NCI-H2029 treated with DMSO at 0.1 percent for 48 hours (cell line): ENCODE measurements at regions not wholly inside any gene's neighbourhood (a gene's known extent, or its start where the extent isn't known, plus 50 kb on each side); places are given as distances from the start of the nearest gene placed in this dataset.

Source experiments
- DNase-seq: peaks from one replicate; lab custom pipeline; 2025; lab: John Stamatoyannopoulos, UW

DNA sequence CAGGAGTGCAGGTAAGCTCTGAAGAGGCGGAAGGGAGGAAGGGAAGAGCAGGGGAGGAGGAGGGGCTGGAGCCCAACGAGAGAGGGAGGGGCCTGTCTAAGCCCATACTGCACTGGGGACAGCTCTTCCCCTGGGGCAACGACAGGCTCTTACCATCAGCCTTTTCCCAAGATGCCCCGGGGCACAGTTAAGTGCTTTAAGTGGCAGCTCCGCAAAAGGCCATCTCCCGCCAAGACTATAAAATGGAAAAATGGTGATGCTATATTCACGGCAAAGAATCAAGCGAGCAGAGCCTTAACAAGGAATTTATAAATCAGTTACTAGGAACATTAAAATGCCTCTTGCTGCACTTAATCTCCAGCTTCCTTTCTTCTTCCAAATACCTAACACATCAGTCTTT, 110.2 kb upstream of the NLRP1 start:
- no peak for DNase-seq

DNA sequence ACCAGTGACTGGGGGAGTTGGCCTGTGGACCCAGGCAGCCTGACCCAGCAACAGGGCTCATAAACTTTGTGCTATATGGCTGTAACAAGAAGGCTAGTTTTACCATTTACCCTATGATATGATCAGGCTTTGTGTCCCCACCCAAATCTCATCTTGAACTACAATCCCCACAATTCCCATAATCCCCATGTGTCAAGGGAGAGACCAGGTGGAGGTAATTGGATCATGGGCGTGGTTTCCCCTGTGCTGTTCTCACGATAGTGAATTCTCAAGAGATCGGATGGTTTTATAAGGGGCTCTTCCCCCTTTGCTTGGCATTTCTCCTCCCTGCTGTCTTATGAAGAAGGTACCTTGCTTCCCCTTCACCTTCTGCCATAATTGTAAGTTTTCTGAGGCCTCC, 111.2 kb upstream of the NLRP1 start:
- DNase-seq: no peak

GRCh38 chr17:5698959-5699358, 114.7 kb upstream of the NLRP1 start:
- no peak for DNase-seq

GRCh38 chr17:5699814-5700213, 115.5 kb upstream of the NLRP1 start:
- DNase-seq: no peak

DNA sequence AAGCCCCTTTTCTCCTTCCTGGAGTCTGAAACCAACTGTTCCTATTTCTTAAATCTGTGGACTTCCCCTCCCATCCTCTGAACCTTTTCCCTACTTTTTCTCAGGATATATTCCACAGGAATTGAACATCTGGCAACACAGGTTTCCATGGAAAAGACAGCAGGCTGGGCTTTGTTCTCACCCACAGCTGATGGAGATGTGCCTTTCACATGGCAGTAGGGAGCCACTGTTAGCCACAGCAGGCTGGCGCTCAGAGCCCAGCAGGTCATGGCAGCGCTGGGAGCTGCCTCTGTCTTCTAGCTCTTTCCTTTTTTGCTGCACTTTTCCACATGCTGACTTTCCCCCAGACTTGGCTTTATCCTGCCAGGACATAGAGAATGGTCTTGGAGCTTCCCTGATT, 116.4 kb upstream of the NLRP1 start:
- no peak for DNase-seq

DNA sequence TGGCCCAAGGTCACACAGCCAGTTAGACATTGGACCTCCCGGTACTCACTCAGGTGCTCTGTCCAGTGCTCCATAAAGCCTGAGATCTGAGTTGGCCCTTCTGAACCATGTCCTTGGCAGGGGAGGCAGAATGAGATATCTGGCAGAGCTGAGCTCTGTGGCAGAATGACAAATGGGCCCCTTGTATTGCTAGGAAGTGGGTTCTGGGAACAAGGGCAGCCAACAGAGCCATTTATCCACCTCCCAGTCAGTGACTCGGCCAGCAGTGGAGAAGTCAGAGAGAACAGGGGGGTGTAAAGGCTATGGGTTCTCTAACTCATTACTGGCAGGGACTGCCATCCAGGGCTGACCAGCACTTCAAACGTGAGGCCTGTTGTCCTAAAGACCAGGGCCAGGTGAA, 117.1 kb upstream of the NLRP1 start:
- DNase-seq: no peak

DNA sequence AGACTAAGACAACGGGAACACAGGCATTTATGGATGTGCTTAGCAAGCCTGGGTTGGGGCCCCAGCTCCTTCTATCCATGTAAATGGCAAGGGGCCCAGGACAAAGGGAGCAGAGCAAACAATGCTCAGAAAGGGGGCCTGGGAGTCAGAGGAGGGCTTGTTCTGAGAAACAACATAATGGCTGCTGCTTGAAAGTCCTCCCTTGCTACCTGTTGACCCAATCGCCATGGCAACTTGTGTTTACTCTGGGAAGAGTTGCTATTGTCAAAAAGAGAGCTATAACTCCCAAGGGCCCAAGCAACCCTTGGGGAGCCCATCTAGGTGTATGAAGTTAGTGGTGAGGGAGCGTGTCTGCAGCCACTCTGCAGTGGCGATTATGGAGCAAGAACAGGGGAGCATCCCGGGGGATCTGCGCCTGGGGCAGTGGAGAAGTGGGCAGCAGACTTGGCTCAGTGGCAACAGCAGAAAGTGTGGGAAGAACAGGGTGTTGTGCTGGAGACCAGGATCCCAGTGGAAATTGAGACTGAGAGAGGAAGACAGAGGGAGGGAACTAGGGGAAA, 118.7 kb upstream of the NLRP1 start:
- DNase-seq: no peak

DNA sequence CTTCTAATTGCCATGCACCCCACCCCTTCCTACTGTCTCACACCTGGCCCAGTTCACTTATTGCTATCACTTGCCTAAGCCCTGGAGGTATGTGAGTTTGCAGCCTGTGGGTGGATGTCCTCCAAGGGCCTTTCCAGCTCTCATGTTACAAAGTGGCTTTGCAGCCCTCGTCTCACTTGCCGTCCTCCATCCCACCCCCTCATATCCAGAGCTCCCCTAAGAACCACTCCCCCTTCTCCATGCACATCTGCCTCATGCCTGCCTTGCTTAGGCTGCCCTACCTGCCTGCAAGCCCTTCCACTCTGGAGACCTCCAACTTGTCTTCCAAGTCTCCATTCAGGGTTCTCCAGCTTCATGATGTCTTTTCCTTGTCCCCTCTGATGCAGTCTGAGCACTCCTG, 119.4 kb upstream of the NLRP1 start:
- no peak for DNase-seq

DNA sequence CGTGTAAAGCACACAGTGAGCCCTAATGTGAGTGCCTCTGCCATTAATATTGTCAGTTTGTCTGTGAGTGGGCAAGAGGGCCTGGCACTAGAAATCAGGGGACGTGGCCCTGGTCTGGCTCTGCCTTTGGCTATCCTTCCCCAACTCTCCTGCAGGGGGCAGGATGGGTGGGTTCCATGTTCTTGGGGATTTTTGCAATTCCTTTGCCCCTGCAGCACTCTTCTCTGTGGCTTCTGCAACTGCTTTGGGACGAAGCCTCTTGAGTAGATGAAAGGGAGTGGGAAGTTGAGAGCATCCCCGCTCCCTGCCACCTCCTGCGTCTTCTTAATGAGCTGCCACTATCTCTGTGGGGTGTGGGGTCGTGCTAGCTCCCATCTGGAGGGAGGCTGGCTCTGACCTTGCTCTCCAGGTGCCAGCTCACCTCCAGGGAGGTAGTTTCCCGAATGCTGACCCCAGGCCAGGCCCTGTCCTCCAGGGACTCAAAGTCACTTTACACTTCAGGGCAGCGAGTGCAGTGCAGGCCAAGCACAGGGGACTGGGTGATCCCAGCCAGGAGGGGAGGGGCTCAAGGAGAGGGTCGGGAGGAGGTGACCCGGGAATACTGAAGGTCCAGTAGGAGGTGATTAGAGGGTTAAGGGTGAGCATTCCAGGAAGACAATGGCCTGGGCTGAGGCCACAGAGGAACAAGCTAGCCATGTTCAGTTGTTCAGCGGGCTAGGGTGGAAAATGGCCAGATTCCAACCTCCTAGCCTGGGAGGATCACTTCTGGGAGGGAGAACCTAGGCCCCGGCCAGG, 121.0 kb upstream of the NLRP1 start:
- no peak for DNase-seq

- no peak for DNase-seq
These were observed 121.7 kb upstream of the NLRP1 start for GRCh38 chr17:5705876-5706576.

DNA sequence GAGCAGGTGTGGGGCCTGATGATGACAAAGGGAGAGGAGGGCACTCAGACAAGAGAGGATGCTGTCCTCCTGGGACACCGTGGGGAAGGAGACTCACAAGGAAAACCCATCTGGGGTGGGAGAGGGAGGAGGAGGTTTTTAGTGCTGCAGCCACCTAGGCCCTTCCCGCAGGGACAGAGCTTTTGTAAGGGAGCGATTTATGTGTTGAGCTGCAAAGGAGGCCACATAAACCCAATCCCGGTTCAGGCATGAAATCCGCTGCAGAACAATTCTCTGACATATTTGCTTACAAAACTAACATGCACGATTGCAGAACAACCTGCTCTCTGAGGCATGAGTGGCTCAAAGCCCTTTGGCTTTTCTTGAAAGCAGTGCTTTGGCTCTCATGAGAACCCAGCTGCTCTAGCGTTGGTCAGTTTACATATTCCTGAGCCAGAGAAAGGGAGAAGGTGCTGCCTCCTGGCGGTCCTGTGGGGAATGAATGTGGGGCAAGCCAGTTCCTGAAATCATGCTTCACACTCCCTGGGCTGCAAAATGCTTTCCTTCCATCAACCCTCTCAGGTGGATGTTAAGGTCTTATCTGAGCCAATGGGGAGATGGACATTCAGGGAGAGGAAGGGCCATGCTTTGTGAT, 122.4 kb upstream of the NLRP1 start:
- DNase-seq: no peak

- no peak for DNase-seq
These were observed 123.2 kb upstream of the NLRP1 start for GRCh38 chr17:5707482-5707881.

DNA sequence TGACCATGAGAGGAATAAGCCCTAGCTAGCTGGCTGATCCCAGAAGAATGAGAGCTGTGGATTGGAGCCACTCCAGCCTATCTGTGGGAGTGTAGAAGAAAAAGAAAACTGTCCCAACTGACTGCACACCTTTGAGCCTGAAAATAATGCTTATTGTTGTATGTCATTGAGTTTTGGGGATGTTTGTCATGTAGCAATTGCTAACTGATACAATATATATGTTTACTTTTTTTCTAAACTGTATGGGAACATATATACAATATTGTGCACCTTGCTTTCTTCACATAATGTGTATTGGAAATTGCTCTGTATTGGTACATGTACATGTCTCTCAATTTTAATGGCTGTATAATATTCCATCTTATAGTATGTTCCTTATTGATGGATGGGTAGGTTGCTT, 124.0 kb upstream of the NLRP1 start:
- no peak for DNase-seq

GRCh38 chr17:5711344-5711743, 127.0 kb upstream of the NLRP1 start:
- DNase-seq: no peak

- no peak for DNase-seq
These were observed 130.7 kb upstream of the NLRP1 start for GRCh38 chr17:5714993-5715392.

DNA sequence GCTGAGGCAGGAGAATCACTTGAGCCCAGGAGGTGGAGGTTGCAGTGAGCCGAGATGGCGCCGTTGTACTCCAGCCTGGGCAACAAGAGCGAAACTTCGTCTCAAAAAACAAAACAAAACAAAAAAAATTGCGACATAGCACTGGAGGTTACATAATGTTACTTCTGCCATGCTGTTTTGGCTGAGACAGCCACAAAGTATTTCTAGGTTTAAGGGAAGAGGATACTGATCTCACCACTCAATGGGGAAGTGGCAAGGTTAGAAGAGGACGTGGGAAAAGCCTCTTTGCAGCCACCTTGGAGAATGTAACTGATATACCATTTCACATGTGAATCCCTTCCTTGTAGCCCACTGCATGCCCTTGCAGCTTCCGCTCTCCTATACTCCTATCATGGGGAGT, 131.2 kb upstream of the NLRP1 start:
- no peak for DNase-seq

DNA sequence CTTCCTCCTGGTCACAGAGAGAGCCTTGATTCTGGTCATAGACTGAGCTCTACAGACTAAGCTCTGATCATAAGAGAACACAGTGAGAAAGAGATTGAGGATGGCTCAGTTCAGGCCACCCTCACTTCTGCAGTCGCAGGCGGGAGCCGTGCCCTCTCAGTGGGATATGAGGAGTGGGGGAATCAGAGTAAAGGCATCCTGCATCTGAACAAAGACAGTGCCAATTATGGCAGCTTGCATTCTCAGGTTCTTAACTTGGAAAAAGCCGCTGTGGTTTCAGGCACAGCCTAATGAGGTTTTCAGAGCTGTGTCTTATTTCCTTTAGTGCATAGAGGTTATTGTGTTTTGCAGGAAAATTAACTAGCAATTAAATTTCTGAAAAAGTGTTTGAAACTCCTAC, 134.4 kb upstream of the NLRP1 start:
- DNase-seq: no peak

- no peak for DNase-seq
These were observed 135.7 kb upstream of the NLRP1 start for GRCh38 chr17:5719976-5720375.

GRCh38 chr17:5730373-5730772, 146.1 kb upstream of the NLRP1 start:
- DNase-seq: no peak

DNA sequence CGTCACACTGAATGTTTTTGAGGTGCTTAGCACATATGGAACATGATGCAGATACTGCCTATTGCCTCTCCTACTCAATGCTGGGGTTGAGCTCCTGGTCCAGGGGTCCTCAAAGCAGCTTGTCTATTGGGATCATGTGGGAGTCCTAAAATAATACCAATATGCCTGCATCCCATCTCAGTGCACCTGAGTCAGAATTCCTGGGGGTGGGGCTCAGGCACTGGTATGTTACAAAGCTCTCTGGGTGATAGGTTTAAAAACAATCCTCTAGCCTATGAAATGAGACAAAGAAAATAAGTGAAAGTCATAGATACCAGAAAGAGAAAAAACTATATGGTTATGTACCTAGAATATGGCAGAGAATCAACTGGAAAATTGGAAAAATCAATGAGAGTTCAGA, 156.6 kb upstream of the NLRP1 start:
- DNase-seq: no peak

DNA sequence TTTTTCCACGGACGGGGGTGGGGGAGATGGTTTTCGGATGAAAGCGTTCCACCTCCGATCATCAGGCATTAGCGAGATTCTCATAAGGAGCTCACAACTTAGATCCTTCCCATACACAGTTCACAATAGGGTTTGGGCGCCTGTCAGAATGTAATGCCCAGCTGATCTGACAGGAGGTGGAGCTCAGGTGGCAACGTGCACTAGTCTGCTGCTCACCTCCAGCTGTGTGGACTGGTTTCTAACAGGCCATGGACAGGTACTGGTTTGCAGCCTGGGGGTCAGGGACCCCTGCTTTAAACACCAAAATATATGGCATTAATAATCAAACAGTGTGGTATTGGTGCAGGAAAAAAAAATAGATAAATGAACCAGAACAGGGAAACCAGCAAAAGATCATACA, 157.5 kb upstream of the NLRP1 start:
- no peak for DNase-seq

DNA sequence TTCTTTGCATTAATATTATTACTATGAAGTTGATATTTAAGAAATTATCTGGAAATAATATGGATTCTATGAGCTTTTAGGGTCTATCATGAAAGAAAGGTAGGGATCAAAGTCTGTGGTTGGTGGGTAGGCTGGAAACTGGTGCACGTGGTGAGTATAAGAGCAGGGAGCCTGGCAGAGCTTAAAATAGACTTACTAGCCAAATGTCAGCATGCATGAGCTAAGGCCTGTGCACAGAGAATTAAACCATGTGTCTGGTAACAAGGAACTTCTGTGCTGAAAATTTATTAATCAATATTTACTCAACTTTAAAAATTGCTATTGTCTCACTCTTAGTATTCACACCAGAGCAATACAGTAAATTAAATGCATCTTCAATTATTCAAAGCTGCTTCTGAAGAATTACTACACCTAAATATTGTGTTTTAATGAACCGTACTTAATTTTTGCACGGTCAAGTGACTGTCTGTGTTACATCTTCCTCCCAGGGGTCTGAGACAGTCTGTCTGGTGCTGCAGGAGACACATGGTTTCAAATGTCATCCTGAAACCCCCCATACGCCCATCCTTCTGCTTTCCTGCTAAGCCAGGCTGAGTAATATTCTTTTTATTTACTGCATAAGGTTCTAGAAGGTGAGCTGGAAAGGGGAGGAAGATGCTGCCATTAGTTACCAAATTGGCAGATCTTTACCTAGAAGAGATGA, 161.0 kb upstream of the NLRP1 start:
- DNase-seq: no peak
